Brain microvascular endothelial cell (primary cell): ENCODE measurements at regions not wholly inside any gene's neighbourhood (a gene's known extent, or its start where the extent isn't known, plus 50 kb on each side); places are given as distances from the start of the nearest gene placed in this dataset.

ENCODE experiments used
- DNase-seq: peaks from one replicate; pipeline ENCODE4 v3.0.0-alpha.2; 2020
- H3K27ac ChIP-seq: fragments of 250-450 bp; sonication (Bioruptor Pico); 2 replicates; pipeline ENCODE4 v1.5.1; 2020; ENCODE audit warnings: mild to moderate bottlenecking, moderate library complexity
- H3K27me3 ChIP-seq: fragments of 250-450 bp; sonication (Bioruptor Pico); replicated peaks from 2 replicates; pipeline ENCODE4 v1.5.1; 2020; ENCODE audit warnings: mild to moderate bottlenecking
- H3K36me3 ChIP-seq: fragments of 250-450 bp; sonication (Bioruptor Pico); replicated peaks from 2 replicates; pipeline ENCODE4 v1.5.1; 2020; ENCODE audit warnings: mild to moderate bottlenecking
- H3K4me3 ChIP-seq: 2 replicates; pipeline ENCODE4 v1.5.1; 2011; ENCODE audit warnings: low read depth, mild to moderate bottlenecking, control low read depth, low read length, moderate library complexity
- in situ Hi-C: cut with HindIII; loops from 2 replicates; pipeline ENCODE4 v1.10.0; 2017; ENCODE audit warnings: low sequenced_read_pairs, low pct_ligation_motif_present
- TF ChIP-seq, protein P1 (sequence below): IDR thresholded peaks from 2 replicates; pipeline ENCODE4 v1.5.1; 2011; ENCODE audit warnings: low read depth, mild to moderate bottlenecking, moderate library complexity, low read length, control low read depth, inconsistent platforms; ENCODE audit errors: missing control alignments

DNA sequence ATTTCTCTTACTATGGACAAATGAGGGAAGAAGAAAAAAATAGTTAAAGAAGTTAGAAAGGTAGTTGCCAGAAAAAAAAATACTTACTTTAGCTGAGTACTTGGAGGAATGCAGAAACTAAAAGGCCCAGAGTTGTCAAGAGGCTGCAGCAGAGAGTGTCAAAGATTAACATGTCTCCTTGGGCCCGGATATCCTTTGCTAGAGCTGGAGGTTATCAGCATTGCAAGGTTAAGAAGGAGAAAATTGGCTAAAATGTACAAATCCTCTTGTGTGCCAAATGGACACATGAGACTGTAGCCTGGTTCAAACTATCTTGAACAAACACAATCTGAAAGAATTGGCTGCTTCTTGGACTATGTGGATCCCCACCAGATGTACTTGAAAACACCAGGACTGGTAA is 377.0 kb downstream of the SEMA3D start:
- Histone ChIP-seq H3K36me3 (no peaks in the 10 kb centered on the region), H3K4me3 (no peak overlapping the region), H3K27me3 (no peaks in the 10 kb centered on the region), H3K27ac (no peak overlapping the region)
- in situ Hi-C loops, result no loop called here
- DNase-seq, result no peak
- TF ChIP-seq, protein P1, sequence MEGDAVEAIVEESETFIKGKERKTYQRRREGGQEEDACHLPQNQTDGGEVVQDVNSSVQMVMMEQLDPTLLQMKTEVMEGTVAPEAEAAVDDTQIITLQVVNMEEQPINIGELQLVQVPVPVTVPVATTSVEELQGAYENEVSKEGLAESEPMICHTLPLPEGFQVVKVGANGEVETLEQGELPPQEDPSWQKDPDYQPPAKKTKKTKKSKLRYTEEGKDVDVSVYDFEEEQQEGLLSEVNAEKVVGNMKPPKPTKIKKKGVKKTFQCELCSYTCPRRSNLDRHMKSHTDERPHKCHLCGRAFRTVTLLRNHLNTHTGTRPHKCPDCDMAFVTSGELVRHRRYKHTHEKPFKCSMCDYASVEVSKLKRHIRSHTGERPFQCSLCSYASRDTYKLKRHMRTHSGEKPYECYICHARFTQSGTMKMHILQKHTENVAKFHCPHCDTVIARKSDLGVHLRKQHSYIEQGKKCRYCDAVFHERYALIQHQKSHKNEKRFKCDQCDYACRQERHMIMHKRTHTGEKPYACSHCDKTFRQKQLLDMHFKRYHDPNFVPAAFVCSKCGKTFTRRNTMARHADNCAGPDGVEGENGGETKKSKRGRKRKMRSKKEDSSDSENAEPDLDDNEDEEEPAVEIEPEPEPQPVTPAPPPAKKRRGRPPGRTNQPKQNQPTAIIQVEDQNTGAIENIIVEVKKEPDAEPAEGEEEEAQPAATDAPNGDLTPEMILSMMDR, result no peak

- no peak overlapping the region for H3K27ac ChIP-seq
- TF ChIP-seq, protein P1, result no peak
- no peak for DNase-seq
- in situ Hi-C loops, result no loop called here
- H3K36me3 ChIP-seq, result no peaks in the 10 kb centered on the region
- no peak overlapping the region for H3K4me3 ChIP-seq
- no peaks in the 10 kb centered on the region for H3K27me3 ChIP-seq
Measured at GRCh38 chr7:84803979-84804378, 382.9 kb downstream of the SEMA3D start.

DNA sequence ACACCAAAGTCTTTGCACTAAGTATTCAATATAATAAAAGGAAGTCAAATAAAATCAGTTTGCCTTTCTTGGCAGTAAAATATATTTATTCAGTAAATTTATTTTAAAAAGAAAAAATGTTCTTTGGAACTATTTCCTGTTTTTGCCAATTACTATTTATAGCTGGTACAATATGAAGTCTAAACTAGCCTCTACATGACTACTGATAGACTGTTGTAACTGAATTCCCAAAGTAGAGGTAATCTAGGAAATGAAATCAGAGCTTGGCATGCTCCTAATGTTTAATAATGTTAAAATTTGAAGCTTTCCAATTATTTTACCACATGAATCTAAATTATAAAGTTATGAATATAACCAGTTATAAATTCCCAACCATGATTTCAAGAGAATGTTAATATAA is 385.5 kb downstream of the SEMA3D start:
- H3K27me3 ChIP-seq, result no peaks in the 10 kb centered on the region
- H3K36me3 ChIP-seq, result no peaks in the 10 kb centered on the region
- no peak overlapping the region for H3K4me3 ChIP-seq
- H3K27ac ChIP-seq, result no peak overlapping the region
- no peak for DNase-seq
- in situ Hi-C loops, result no loop called here
- TF ChIP-seq, protein P1, result no peak

- H3K27me3 ChIP-seq, result no peaks in the 10 kb centered on the region
- no peak overlapping the region for H3K27ac ChIP-seq
- no peaks in the 10 kb centered on the region for H3K36me3 ChIP-seq
- H3K4me3 ChIP-seq, result no peak overlapping the region
- TF ChIP-seq, protein P1, result no peak
- DNase-seq, result no peak
- in situ Hi-C loops, result no loop called here
Measured at GRCh38 chr7:84800846-84801245, 386.0 kb downstream of the SEMA3D start.

DNA sequence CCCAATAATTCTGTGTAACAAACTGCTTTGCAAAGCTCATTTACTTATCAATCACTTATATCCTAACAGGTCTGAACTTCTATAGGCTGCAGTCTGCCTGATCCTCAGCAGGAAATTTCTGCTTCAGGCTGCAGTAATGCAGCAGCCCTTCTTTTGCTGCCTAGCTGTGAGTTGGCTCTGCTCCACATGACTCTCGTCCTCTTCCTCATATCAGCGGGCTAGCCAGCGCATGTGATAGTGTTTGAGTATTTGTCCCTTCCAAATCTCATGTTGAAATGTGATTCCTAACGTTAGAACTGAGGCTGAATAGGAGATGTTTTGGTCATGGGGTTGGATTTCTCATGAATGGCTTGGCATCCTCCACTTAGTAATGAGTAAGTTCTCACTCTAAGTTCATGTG is 387.8 kb downstream of the SEMA3D start:
- in situ Hi-C loops, result no loop called here
- DNase-seq, result no peak

More for the DNA sequence above, 387.8 kb downstream of the SEMA3D start:
- no peak overlapping the region for H3K27ac ChIP-seq
- H3K4me3 ChIP-seq, result no peak overlapping the region
- TF ChIP-seq, protein P1, result no peak
- no peaks in the 10 kb centered on the region for H3K27me3 ChIP-seq
- H3K36me3 ChIP-seq, result no peaks in the 10 kb centered on the region
